HG02981 (cell line): ENCODE measurements at regions not wholly inside any gene's neighbourhood (a gene's known extent, or its start where the extent isn't known, plus 50 kb on each side); places are given as distances from the start of the nearest gene placed in this dataset.
"Not testable (repeated sequence)": the region's sequence is repeated elsewhere in the genome, so short reads cannot be mapped to it uniquely, and the experiment has no call there.

Experiments
- ATAC-seq: cut with Tn5 transposase; IDR thresholded peaks from one replicate; pipeline ENCODE4 v1.9.1; 2021; ENCODE audit warnings: mild to moderate bottlenecking, moderate library complexity; ENCODE audit not compliant: unreplicated experiment

- no peak for ATAC-seq
Measured at GRCh38 chr2:64277101-64277849, 133.1 kb upstream of the PELI1 start.

GRCh38 chr2:64280812-64281211, 136.6 kb upstream of the PELI1 start:
- ATAC-seq: not testable (repeated sequence)

GRCh38 chr2:64283006-64283570, 138.9 kb upstream of the PELI1 start:
- ATAC-seq: peak; percentile 24

GRCh38 chr2:64283641-64284361, 139.6 kb upstream of the PELI1 start:
- ATAC-seq: peak; percentile 96

- no peak for ATAC-seq
Measured at GRCh38 chr2:64284751-64285150, 140.5 kb upstream of the PELI1 start.

- ATAC-seq: no peak
Measured at GRCh38 chr2:64287202-64287740, 143.1 kb upstream of the PELI1 start.

GRCh38 chr2:64288321-64289193, 144.3 kb upstream of the PELI1 start:
- ATAC-seq: no peak

- ATAC-seq: no peak
Measured at GRCh38 chr2:64289251-64289650, 145.0 kb upstream of the PELI1 start.

- ATAC-seq: no peak
Measured at GRCh38 chr2:64289737-64290136, 145.5 kb upstream of the PELI1 start.

GRCh38 chr2:64291181-64291580, 147.0 kb upstream of the PELI1 start:
- no peak for ATAC-seq

GRCh38 chr2:64295326-64296139, 151.3 kb upstream of the PELI1 start:
- no peak for ATAC-seq

GRCh38 chr2:64296140-64296480, 151.9 kb upstream of the PELI1 start:
- ATAC-seq: no peak

- ATAC-seq: no peak
Measured at GRCh38 chr2:64296695-64297346, 152.6 kb upstream of the PELI1 start.

- no peak for ATAC-seq
Measured at GRCh38 chr2:64298161-64298560, 153.9 kb upstream of the PELI1 start.

GRCh38 chr2:64300066-64300465, 153.9 kb upstream of the LGALSL start:
- no peak for ATAC-seq

GRCh38 chr2:64303250-64303649, 150.7 kb upstream of the LGALSL start:
- ATAC-seq: no peak

GRCh38 chr2:64307421-64307820, 146.5 kb upstream of the LGALSL start:
- no peak for ATAC-seq

- no peak for ATAC-seq
Measured at GRCh38 chr2:64311191-64311910, 142.6 kb upstream of the LGALSL start.
